ENCODE measurements at regions not wholly inside any gene's neighbourhood (a gene's known extent, or its start where the extent isn't known, plus 50 kb on each side); places are given as distances from the start of the nearest gene placed in this dataset.

DNA sequence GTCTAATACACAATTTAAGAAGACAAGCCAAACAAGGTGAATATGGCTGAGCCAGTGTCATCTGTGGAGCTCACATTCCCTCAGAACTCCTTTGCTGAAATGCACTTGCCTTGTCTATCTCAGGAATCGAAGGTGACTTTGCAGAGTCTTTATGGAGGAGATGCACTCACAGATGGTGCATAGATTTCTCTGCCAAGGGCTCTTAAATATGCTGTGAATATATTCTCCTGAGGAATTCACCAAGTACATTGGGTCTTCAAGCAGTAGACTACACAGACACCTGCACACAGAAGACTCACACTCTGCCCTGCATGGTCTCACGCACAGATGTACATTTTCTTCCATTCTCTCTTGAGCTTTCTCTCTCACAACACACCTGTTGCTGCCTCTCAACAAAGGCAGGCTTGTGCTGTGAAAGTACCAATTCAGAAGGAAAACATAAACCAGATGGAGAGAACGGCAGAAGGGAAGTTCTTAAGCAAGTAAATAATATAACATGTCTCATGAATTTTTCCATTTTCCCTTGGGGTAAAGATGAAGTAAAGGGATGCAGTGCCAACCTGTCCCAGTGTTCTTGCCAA is 174.7 kb downstream of the DLEU7 start:
- ATAC-seq (ENCODE audit: insufficient read depth, low FRiP score): no peak
- H3K9ac ChIP-seq (ENCODE audit: insufficient read depth in 1 of 2, low read length in 2 of 2): no peak overlapping the region
- no peak for DNase-seq
- WGBS, 2 donors: 76 to 79% methylated on average over 3 of the region's 3 CpGs
- no peaks in the 10 kb centered on the region for H3K9me3 ChIP-seq (ENCODE audit: control insufficient read depth in 4 of 4, insufficient read depth in 3 of 4, low read length in 3 of 4)
- H3K27me3 ChIP-seq (ENCODE audit: control insufficient read depth in 3 of 3, insufficient read depth in 3 of 3, low read length in 2 of 3): peaks cover 0 to 2% (median 0%) of the 10 kb centered on the region in 3 donors
- TF ChIP-seq, protein P1, sequence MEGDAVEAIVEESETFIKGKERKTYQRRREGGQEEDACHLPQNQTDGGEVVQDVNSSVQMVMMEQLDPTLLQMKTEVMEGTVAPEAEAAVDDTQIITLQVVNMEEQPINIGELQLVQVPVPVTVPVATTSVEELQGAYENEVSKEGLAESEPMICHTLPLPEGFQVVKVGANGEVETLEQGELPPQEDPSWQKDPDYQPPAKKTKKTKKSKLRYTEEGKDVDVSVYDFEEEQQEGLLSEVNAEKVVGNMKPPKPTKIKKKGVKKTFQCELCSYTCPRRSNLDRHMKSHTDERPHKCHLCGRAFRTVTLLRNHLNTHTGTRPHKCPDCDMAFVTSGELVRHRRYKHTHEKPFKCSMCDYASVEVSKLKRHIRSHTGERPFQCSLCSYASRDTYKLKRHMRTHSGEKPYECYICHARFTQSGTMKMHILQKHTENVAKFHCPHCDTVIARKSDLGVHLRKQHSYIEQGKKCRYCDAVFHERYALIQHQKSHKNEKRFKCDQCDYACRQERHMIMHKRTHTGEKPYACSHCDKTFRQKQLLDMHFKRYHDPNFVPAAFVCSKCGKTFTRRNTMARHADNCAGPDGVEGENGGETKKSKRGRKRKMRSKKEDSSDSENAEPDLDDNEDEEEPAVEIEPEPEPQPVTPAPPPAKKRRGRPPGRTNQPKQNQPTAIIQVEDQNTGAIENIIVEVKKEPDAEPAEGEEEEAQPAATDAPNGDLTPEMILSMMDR (IDR thresholded peaks at IDR 0.05; ENCODE audit: control extremely low read depth, extremely low read depth): no peak
- H3K27ac ChIP-seq (ENCODE audit: low read depth in 1 of 2, low read length in 1 of 2): no peak overlapping the region
- peaks cover 0 to 1% (median 0%) of the 10 kb centered on the region in 5 donors for H3K4me1 ChIP-seq (ENCODE audit: control insufficient read depth in 5 of 5, insufficient read depth in 5 of 5, low read length in 5 of 5)
- no peaks in the 10 kb centered on the region for H3K36me3 ChIP-seq (ENCODE audit: control insufficient read depth in 4 of 4, insufficient read depth in 4 of 4, low read length in 4 of 4)
- H3K4me3 ChIP-seq: no peak overlapping the region

GRCh38 chr13:50670272-50670671 is 173.2 kb downstream of the DLEU7 start:
- Histone ChIP-seq H3K9me3 (ENCODE audit: control insufficient read depth in 4 of 4, insufficient read depth in 3 of 4, low read length in 3 of 4) (no peaks in the 10 kb centered on the region), H3K4me3 (no peak overlapping the region), H3K36me3 (ENCODE audit: control insufficient read depth in 4 of 4, insufficient read depth in 4 of 4, low read length in 4 of 4) (no peaks in the 10 kb centered on the region), H3K27ac (ENCODE audit: low read depth in 1 of 2, low read length in 1 of 2) (no peak overlapping the region), H3K4me1 (ENCODE audit: control insufficient read depth in 5 of 5, insufficient read depth in 5 of 5, low read length in 5 of 5) (peaks cover 0 to 1% (median 0%) of the 10 kb centered on the region in 5 donors), H3K27me3 (ENCODE audit: control insufficient read depth in 3 of 3, insufficient read depth in 3 of 3, low read length in 2 of 3) (peaks cover 0 to 2% (median 0%) of the 10 kb centered on the region in 3 donors), H3K9ac (ENCODE audit: insufficient read depth in 1 of 2, low read length in 2 of 2) (no peak overlapping the region)
- TF ChIP-seq, protein P1 (IDR thresholded peaks at IDR 0.05; ENCODE audit: control extremely low read depth, extremely low read depth): no peak
- ATAC-seq (ENCODE audit: insufficient read depth, low FRiP score): no peak
- DNase-seq: no peak
- 97% methylated on average over 8 of the region's 8 CpGs for WGBS, 2 donors

GRCh38 chr13:50670847-50671496 is 172.5 kb downstream of the DLEU7 start:
- WGBS, 2 donors: 91 to 96% methylated on average over 4 of the region's 4 CpGs
- H3K27ac ChIP-seq (ENCODE audit: low read depth in 1 of 2, low read length in 1 of 2): no peak overlapping the region
- no peak for ATAC-seq (ENCODE audit: insufficient read depth, low FRiP score)
- H3K4me3 ChIP-seq: no peak overlapping the region
- peaks cover 0 to 2% (median 0%) of the 10 kb centered on the region in 3 donors for H3K27me3 ChIP-seq (ENCODE audit: control insufficient read depth in 3 of 3, insufficient read depth in 3 of 3, low read length in 2 of 3)
- H3K4me1 ChIP-seq (ENCODE audit: control insufficient read depth in 5 of 5, insufficient read depth in 5 of 5, low read length in 5 of 5): peaks cover 0 to 1% (median 0%) of the 10 kb centered on the region in 5 donors
- H3K9ac ChIP-seq (ENCODE audit: insufficient read depth in 1 of 2, low read length in 2 of 2): no peak overlapping the region
- no peak for DNase-seq
- H3K9me3 ChIP-seq (ENCODE audit: control insufficient read depth in 4 of 4, insufficient read depth in 3 of 4, low read length in 3 of 4): no peaks in the 10 kb centered on the region
- TF ChIP-seq, protein P1 (IDR thresholded peaks at IDR 0.05; ENCODE audit: control extremely low read depth, extremely low read depth): no peak
- H3K36me3 ChIP-seq (ENCODE audit: control insufficient read depth in 4 of 4, insufficient read depth in 4 of 4, low read length in 4 of 4): no peaks in the 10 kb centered on the region

All from lung (tissue), 11 donors.